IPS-18a (cell line): ENCODE measurements at regions not wholly inside any gene's neighbourhood (a gene's known extent, or its start where the extent isn't known, plus 50 kb on each side); places are given as distances from the start of the nearest gene placed in this dataset.

ENCODE experiments used
- H3K27ac ChIP-seq: one replicate; pipeline ENCODE4 v1.5.1; 2013; ENCODE audit warnings: low read length
- H3K27me3 ChIP-seq: one replicate; pipeline ENCODE4 v1.6.1; 2013; ENCODE audit warnings: mild to moderate bottlenecking, low read length; ENCODE audit not compliant: control insufficient read depth, insufficient read depth
- H3K36me3 ChIP-seq: one replicate; pipeline ENCODE4 v1.6.1; 2013; ENCODE audit warnings: low read depth, low read length; ENCODE audit not compliant: control insufficient read depth
- H3K4me1 ChIP-seq: one replicate; pipeline ENCODE4 v1.6.1; 2013; ENCODE audit warnings: low read depth, low read length; ENCODE audit not compliant: control insufficient read depth
- H3K4me3 ChIP-seq: one replicate; pipeline ENCODE4 v1.5.1; 2013; ENCODE audit warnings: low read length
- H3K9ac ChIP-seq: one replicate; pipeline ENCODE4 v1.6.1; 2013; ENCODE audit warnings: mild to moderate bottlenecking, low read length, moderate library complexity
- H3K9me3 ChIP-seq: one replicate; pipeline ENCODE4 v1.6.1; 2013; ENCODE audit warnings: low read depth, low read length; ENCODE audit not compliant: control insufficient read depth

DNA sequence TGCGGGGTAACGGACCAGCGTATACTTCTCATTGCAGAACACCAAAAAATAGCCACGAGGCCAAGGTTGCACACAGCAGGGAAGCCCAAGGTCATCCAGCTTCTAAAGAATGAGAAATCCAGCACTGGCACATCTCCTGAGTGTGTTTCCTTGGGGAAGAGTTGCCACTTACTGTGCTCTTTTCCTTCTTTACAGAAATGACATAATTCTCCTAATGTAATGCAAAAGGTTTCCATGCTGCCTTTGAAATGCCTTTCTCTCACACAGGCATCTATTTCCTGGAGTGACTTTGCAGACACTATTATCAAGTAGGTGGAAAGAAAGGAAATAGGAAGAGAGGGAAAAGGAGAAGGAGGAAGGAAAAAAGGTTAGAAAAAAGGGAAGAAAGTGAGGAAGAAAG is 862.1 kb upstream of the CELF4 start:
- Histone ChIP-seq H3K4me3 (no peak overlapping the region), H3K27ac (no peak overlapping the region), H3K4me1 (peaks cover 9% of the 10 kb centered on the region), H3K9me3 (no peaks in the 10 kb centered on the region), H3K36me3 (no peaks in the 10 kb centered on the region), H3K9ac (no peak overlapping the region), H3K27me3 (no peaks in the 10 kb centered on the region)

DNA sequence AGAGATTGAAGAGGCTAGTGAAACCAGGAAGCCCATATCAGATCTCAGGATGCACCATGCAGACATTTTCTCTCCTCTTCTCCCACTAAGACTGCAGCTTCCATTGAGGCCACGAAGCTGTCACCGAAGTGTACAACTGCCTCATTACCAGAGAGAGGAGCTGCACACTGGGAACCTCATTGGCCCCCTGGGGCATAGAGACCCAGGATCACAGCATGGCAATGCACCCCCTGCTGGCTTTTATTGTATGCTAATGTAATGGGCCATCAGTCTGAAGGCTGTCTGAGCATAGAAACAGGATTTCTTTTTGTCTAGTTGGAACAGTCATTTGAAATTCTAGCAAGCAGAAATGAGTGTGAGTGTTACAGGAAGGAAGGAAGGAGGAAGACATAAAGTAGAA is 861.6 kb upstream of the CELF4 start:
- Histone ChIP-seq H3K4me3 (no peak overlapping the region), H3K27ac (no peak overlapping the region), H3K9ac (no peak overlapping the region), H3K36me3 (no peaks in the 10 kb centered on the region), H3K9me3 (no peaks in the 10 kb centered on the region), H3K4me1 (peaks cover 9% of the 10 kb centered on the region), H3K27me3 (no peaks in the 10 kb centered on the region)

DNA sequence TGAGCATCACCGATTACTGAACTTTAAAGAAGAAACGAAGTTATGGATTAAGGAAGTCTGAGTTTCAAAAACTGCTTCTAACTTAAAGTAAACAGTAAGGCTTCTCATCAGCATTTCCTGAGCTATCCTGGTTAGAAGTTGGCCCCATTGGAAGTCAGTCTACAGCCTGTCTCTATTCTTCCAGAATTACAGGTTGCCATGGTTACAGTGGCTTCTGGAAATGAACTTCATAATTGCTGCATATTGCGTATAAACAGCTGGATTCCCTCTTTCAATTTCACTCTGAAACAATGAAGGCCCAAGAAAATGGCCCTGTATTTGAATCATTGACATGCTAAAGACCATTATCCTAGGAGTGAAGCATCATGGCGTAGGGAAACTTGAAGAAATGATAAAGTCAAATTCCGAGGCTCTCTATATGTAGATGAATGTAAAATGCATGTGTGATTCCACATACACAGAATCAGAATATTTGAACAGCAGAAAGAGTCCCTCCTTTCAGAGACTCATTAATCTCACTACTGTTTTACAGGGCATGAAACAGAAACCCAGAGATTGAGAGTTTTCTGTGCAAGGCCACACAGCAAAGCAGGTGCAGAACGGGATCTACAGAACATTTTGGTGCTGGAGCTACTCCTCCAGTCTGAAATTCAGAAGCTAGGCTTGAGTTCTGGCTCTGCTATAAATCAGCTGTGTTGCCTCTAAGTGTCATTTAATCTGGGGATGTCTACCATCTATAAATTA is 856.4 kb upstream of the CELF4 start:
- Histone ChIP-seq H3K27ac (no peak overlapping the region), H3K9ac (no peak overlapping the region), H3K9me3 (no peaks in the 10 kb centered on the region), H3K36me3 (no peaks in the 10 kb centered on the region), H3K4me3 (no peak overlapping the region), H3K4me1 (peaks cover 11% of the 10 kb centered on the region), H3K27me3 (no peaks in the 10 kb centered on the region)

DNA sequence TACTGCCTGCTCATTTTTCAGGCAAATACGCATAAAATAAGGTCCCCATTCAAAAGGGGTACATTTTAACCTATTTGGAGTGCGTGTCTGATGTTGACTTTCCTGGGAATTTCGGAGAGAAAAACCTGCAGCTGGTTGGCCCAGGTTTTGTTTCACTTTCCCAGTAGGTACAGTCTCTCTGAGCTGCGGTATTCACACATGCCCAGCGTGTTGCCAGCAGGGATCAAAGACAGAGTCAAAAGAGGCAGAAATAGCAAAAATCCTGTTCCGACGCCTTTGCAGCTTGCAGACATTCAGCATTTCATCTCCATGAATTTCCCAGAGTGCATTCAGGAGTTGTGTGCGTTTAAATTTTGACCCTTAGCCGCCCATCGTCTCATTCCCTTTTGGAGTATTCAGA is 855.4 kb upstream of the CELF4 start:
- H3K9ac ChIP-seq = no peak overlapping the region
- H3K4me3 ChIP-seq = no peak overlapping the region
- H3K27me3 ChIP-seq = no peaks in the 10 kb centered on the region
- H3K4me1 ChIP-seq = peaks cover 11% of the 10 kb centered on the region
- no peak overlapping the region for H3K27ac ChIP-seq
- H3K9me3 ChIP-seq = no peaks in the 10 kb centered on the region
- no peaks in the 10 kb centered on the region for H3K36me3 ChIP-seq

DNA sequence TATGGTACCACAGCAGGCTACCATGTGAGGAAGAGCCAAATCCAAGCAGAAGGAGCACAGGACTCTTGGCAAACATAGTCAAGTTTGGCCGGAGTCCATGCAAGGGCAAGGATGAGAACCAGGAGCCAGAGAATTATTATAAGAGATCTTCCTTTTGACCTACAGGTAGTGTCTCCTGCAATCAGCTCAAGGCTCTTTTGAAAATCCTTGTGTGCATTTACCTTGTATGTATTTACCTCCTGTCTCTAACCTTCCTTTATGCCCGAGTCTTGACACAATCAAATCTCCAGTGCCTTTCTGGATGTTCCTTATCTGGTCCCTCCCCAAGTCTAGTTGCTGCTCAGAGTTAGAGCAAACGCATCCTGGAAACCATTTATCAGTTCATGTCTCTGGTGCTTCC is 855.0 kb upstream of the CELF4 start:
- Histone ChIP-seq H3K9ac (no peak overlapping the region), H3K27ac (no peak overlapping the region), H3K4me3 (no peak overlapping the region), H3K36me3 (no peaks in the 10 kb centered on the region), H3K4me1 (peaks cover 11% of the 10 kb centered on the region), H3K9me3 (no peaks in the 10 kb centered on the region), H3K27me3 (no peaks in the 10 kb centered on the region)

DNA sequence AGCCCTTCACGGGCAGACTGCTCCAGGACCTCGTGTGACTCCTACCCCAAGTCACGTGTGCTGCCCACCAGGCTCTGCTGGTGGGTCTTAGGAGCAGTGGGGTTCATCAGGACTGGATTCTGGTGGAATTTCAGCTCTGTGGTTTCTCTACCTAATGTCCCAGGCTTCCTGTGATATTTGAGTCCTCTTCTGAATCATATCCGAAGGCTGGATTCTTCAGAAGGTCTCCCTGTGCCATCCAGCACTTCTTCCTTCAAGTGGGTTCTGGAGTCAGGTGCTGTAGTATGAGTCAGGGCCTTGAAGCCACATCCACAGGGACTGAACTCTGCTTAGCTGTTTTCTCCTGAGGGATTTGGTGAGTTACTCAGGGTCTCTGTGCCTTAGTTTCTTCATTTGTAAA is 850.2 kb upstream of the CELF4 start:
- H3K9ac ChIP-seq = no peak overlapping the region
- H3K36me3 ChIP-seq = no peaks in the 10 kb centered on the region
- no peaks in the 10 kb centered on the region for H3K27me3 ChIP-seq
- no peaks in the 10 kb centered on the region for H3K9me3 ChIP-seq
- H3K27ac ChIP-seq = no peak overlapping the region
- peaks cover 3% of the 10 kb centered on the region for H3K4me1 ChIP-seq
- no peak overlapping the region for H3K4me3 ChIP-seq

DNA sequence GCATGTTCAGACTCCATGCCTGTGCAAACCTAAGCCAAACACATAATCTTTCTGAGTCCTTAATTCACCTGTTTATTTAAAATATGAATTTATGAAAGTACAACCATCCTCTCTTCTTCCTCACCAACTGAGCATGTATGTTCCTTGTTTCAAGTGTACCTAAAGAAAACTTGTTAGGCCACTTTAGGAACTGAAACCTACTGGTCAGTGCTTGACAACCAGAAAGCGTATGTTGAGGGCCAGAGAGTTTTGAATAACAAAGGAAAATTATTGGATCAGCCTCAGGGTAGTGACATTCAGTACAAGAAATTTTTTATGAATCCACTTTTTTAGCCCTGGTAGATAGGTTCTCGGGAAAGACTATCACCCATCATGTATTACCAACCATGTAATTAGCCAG is 847.6 kb upstream of the CELF4 start:
- Histone ChIP-seq H3K9ac (no peak overlapping the region), H3K4me3 (no peak overlapping the region), H3K36me3 (no peaks in the 10 kb centered on the region), H3K9me3 (peaks cover 1% of the 10 kb centered on the region), H3K27me3 (no peaks in the 10 kb centered on the region), H3K4me1 (no peaks in the 10 kb centered on the region), H3K27ac (no peak overlapping the region)

DNA sequence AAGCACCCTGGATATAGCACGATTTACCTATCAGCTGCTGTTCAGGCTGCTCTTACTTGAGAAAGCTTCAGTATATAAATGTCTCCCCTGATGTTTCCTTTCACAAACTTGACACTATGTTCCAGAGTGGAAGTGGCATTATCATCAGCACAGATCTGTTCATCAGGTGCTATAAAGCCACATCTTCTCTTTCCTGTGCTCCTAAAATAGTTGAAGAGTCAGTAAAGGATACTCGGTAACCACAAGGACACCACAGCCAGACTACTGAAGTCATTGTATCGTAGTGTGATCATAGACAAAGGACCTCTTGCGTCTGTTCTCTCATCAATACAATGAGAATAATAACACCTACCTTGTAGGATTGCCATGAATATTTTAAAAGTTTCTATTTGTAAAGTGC is 841.0 kb upstream of the CELF4 start:
- Histone ChIP-seq H3K9ac (no peak overlapping the region), H3K4me1 (peaks cover 5% of the 10 kb centered on the region), H3K36me3 (no peaks in the 10 kb centered on the region), H3K27me3 (no peaks in the 10 kb centered on the region), H3K27ac (no peak overlapping the region), H3K9me3 (peaks cover 3% of the 10 kb centered on the region), H3K4me3 (no peak overlapping the region)

DNA sequence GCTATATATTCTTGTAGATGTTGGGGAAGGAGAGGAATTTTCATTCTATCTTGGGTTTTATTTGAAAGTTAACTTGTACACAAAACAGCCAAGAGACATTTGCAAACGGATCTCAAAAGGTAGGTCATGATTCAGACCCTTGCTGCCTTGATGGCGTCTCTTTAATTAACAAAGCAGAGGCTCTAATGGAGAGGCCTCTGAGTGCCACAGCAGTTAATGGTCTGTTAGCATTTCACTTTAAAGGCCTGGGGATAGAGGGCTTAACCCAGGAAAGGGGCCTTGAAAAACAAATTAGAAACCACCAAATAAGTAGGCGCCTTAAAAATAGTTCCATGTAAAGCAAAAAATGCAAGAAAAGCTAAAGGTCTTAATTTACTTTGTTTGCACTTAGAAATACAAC is 836.9 kb upstream of the CELF4 start:
- Histone ChIP-seq H3K4me3 (no peak overlapping the region), H3K27ac (no peak overlapping the region), H3K4me1 (peaks cover 5% of the 10 kb centered on the region), H3K27me3 (no peaks in the 10 kb centered on the region), H3K36me3 (no peaks in the 10 kb centered on the region), H3K9me3 (no peaks in the 10 kb centered on the region), H3K9ac (no peak overlapping the region)

DNA sequence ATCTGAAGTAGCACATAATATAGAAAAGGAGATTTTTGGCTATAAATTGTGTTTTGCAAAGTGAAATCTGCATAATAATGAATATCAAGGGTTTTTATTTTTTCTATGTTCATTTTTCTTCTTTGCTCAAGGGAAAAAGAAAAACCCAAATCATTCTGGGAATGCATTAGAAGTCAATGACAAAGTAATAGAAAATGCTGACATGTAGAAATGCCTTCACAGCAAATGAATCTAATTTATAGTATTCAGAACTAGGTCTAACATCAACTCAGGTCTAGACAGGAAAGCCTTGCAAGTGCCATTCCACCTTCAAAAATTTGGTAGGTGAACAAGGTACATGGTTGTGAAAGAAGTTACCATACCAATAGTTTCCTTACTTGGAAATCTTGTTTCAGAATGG is 831.5 kb upstream of the CELF4 start:
- H3K27ac ChIP-seq = no peak overlapping the region
- no peaks in the 10 kb centered on the region for H3K36me3 ChIP-seq
- H3K27me3 ChIP-seq = no peaks in the 10 kb centered on the region
- no peak overlapping the region for H3K4me3 ChIP-seq
- no peaks in the 10 kb centered on the region for H3K9me3 ChIP-seq
- no peaks in the 10 kb centered on the region for H3K4me1 ChIP-seq
- no peak overlapping the region for H3K9ac ChIP-seq

DNA sequence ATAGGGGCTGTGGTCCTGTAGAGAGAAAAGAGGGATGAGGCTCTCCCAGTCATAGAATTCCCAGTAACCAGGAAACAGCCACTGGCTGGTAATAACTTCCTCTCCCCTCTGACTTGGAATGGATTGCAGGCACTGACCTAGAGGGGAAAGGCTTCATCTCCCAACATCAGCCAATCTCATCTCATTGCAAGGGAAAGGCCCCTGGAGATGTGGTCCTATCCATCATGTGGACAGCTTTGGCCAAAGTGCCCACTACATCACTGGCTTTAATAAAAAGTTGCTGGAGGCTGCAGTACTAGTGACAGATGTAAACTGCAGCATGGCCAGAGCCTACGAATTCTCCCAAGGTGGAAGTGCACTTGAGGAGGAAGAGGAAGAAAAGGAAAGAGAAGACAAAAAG is 820.5 kb upstream of the CELF4 start:
- H3K9me3 ChIP-seq = no peaks in the 10 kb centered on the region
- no peaks in the 10 kb centered on the region for H3K4me1 ChIP-seq
- H3K27me3 ChIP-seq = no peaks in the 10 kb centered on the region
- H3K27ac ChIP-seq = no peak overlapping the region
- H3K4me3 ChIP-seq = no peak overlapping the region
- H3K36me3 ChIP-seq = no peaks in the 10 kb centered on the region
- no peak overlapping the region for H3K9ac ChIP-seq
